ENCODE measurements at regions not wholly inside any gene's neighbourhood (a gene's known extent, or its start where the extent isn't known, plus 50 kb on each side); places are given as distances from the start of the nearest gene placed in this dataset.

- TF ChIP-seq CTCF (IDR thresholded peaks at IDR 0.05) (no peak), POLR2AphosphoS5 (IDR thresholded peaks at IDR 0.05; ENCODE audit: low read depth, low read length) (no peak), REST (IDR thresholded peaks at IDR 0.05; ENCODE audit: insufficient read depth in 1 of 2, low read depth in 2 of 2, low read length in 1 of 2) (no peak), TCF7L2 (IDR thresholded peaks at IDR 0.05; ENCODE audit: low read depth, low read length) (no peak), SIN3A (IDR thresholded peaks at IDR 0.05; ENCODE audit: borderline replicate concordance, insufficient read depth, low read depth, low read length) (no peak)
Measured at GRCh38 chr2:15799432-15799827, 140.9 kb upstream of the MYCN start.
